K562 (cell line): ENCODE measurements at regions not wholly inside any gene's neighbourhood (a gene's known extent, or its start where the extent isn't known, plus 50 kb on each side); places are given as distances from the start of the nearest gene placed in this dataset.

ENCODE experiments used
- ATAC-seq: fragments of 200-7000 bp; cut with Tn5 transposase; 3 replicates; pipeline ENCODE4 v1.9.1; 2020; ENCODE audit warnings: moderate library complexity
- BruUV-seq: library from RNA; stranded (reverse); fragments of 400-500 nt; replicated peaks from 2 replicates; lab custom pipeline; 2021; lab: Mats Ljungman, UMichigan
- CTCF ChIA-PET: fragments of 300-600 bp; formaldehyde crosslinking; extraction: SDS; loops from one replicate; lab custom pipeline; 2021; ENCODE audit warnings: low intra/inter-chr PET ratio; lab: Yijun Ruan, JAX
- POLR2A ChIA-PET: fragments of 300-600, 350-650 bp; sonication (Branson Sonifier 250); formaldehyde crosslinking; extraction: SDS; loops from one replicate; lab custom pipeline; 2021; ENCODE audit warnings: antibody characterized with exemption, inconsistent platforms; lab: Yijun Ruan, JAX
- DNase-seq, 4 experiments: peaks; one replicate each; pipeline versions ENCODE4 v3.0.0 to v3.0.0-alpha.2; 2011 to 2018; ENCODE audit warnings: low spot score in 3 of 4, mixed read lengths in 3 of 4; ENCODE audit errors: extremely low read depth in 1 of 4
- FAIRE-seq: peaks from 2 replicates; lab custom pipeline; 2011; peaks lifted over from hg19 to GRCh38; lab: Jason Lieb, UNC
- H2AFZ ChIP-seq: 2 replicates; pipeline ENCODE4 v1.6.0; 2011; ENCODE audit warnings: low read depth, low read length, control low read depth, inconsistent platforms
- H3K27ac ChIP-seq: fragments of 200-600 bp; 3 replicates; pipeline ENCODE4 v1.8.0; 2011; ENCODE audit warnings: low read depth, mild to moderate bottlenecking, control low read depth, inconsistent platforms, low read length, moderate library complexity, mixed read lengths; ENCODE audit errors: extremely low read depth
- H3K27me3 ChIP-seq, 2 experiments: fragments of 300-600 bp in 1 of 2; 2 replicates in 1 of 2; 3 replicates in 1 of 2; pipeline versions ENCODE4 v1.6.0 to v1.8.0; 2011; ENCODE audit warnings: inconsistent platforms in 2 of 2, low read length in 2 of 2, mild to moderate bottlenecking in 1 of 2, mixed read lengths in 1 of 2, moderate library complexity in 1 of 2; ENCODE audit not compliant: control insufficient read depth in 2 of 2, insufficient read depth in 2 of 2
- H3K36me3 ChIP-seq: fragments of 300-600 bp; 3 replicates; pipeline ENCODE4 v1.8.0; 2011; ENCODE audit warnings: mild to moderate bottlenecking, low read length, inconsistent platforms; ENCODE audit not compliant: control insufficient read depth, insufficient read depth
- H3K4me1 ChIP-seq, 2 experiments: fragments of 200-600 bp in 1 of 2; replicated peaks in 1 of 2; 2 replicates in 1 of 2; 3 replicates in 1 of 2; pipeline versions ENCODE4 v1.5.1 to v1.8.0; 2011; ENCODE audit warnings: inconsistent platforms in 2 of 2, low read length in 2 of 2, mild to moderate bottlenecking in 1 of 2, mixed read lengths in 1 of 2, moderate library complexity in 1 of 2; ENCODE audit not compliant: control insufficient read depth in 2 of 2, insufficient read depth in 2 of 2
- H3K4me2 ChIP-seq: 2 replicates; pipeline ENCODE4 v1.6.1; 2011; ENCODE audit warnings: low read length, control low read depth, inconsistent platforms, mixed read lengths; ENCODE audit not compliant: insufficient read depth
- H3K4me3 ChIP-seq: fragments of 200-600 bp; sonication (generic), shearing (Covaris generic); 2 replicates; pipeline ENCODE4 v1.5.1; 2016; ENCODE audit warnings: control low read depth, inconsistent platforms
- H3K79me2 ChIP-seq: fragments of 200-600 bp; 3 replicates; pipeline ENCODE4 v1.8.0; 2011; ENCODE audit warnings: low read length, inconsistent platforms; ENCODE audit not compliant: control insufficient read depth, insufficient read depth
- H3K9ac ChIP-seq, 2 experiments: 2 replicates each; pipeline versions ENCODE4 v1.6.0 to v1.6.1; 2011; ENCODE audit warnings: low read depth in 2 of 2, low read length in 2 of 2, control low read depth in 1 of 2, inconsistent platforms in 1 of 2, mild to moderate bottlenecking in 1 of 2, mixed read lengths in 1 of 2; ENCODE audit not compliant: insufficient read depth in 1 of 2
- H3K9me1 ChIP-seq: one replicate; pipeline ENCODE4 v1.6.0; 2011; ENCODE audit warnings: inconsistent platforms, mild to moderate bottlenecking, low read length, moderate library complexity; ENCODE audit not compliant: control insufficient read depth, insufficient read depth
- H3K9me3 ChIP-seq: replicated peaks from 2 replicates; pipeline ENCODE4 v1.5.1; 2011; ENCODE audit warnings: low read depth, low read length, inconsistent platforms; ENCODE audit not compliant: control insufficient read depth, insufficient read depth
- H4K20me1 ChIP-seq: replicated peaks from 2 replicates; pipeline ENCODE4 v1.6.1; 2011; ENCODE audit warnings: low read length, inconsistent platforms, mixed read lengths; ENCODE audit not compliant: control insufficient read depth, insufficient read depth
- CBX3 ChIP-seq, 2 experiments: IDR thresholded peaks; 1 replicate in 1 of 2; 2 replicates in 1 of 2; pipeline ENCODE4 v1.6.1; 2012; ENCODE audit warnings: inconsistent platforms in 2 of 2, low read length in 2 of 2, borderline replicate concordance in 1 of 2, control low read depth in 1 of 2
- CEBPG ChIP-seq, 3 experiments: fragments of 200-800 bp in 1 of 3; sonication (Bioruptor generic) in 1 of 3; sonication (generic) in 1 of 3; formaldehyde crosslinking in 1 of 3; IDR thresholded peaks in 2 of 3; conservative IDR thresholded peaks in 1 of 3; 2 replicates each; pipeline versions ENCODE4 v1.6.1 to v1.8.0; 2016 to 2022; ENCODE audit warnings: missing compliant biosample characterization in 2 of 3, missing genetic modification characterization in 2 of 3, mild to moderate bottlenecking in 1 of 3, missing genetic modification reagents in 1 of 3
- CHAMP1 ChIP-seq: fragments of 450-650 bp; IDR thresholded peaks from 2 replicates; pipeline ENCODE4 v1.6.1; 2016; ENCODE audit warnings: mild to moderate bottlenecking
- CHD1 ChIP-seq: fragments of 200-600 bp; sonication (generic); IDR thresholded peaks from one replicate; pipeline ENCODE4 v1.6.1; 2012; ENCODE audit warnings: mild to moderate bottlenecking, moderate library complexity, low read length, inconsistent platforms
- FIP1L1 ChIP-seq: fragments of 200-400 bp; formaldehyde crosslinking; IDR thresholded peaks from 2 replicates; pipeline ENCODE4 v1.6.1; 2018; ENCODE audit warnings: mild to moderate bottlenecking, low read depth, low read length; ENCODE audit not compliant: poor library complexity, severe bottlenecking
- FOXK1 ChIP-seq: sonication (generic); formaldehyde crosslinking; IDR thresholded peaks from 2 replicates; pipeline ENCODE4 v1.8.0; 2022; ENCODE audit warnings: missing genetic modification reagents, mild to moderate bottlenecking, borderline replicate concordance
- GMEB1 ChIP-seq: fragments of 250-450 bp; sonication (Bioruptor Pico); IDR thresholded peaks from 2 replicates; pipeline ENCODE4 v1.4.0; 2020; ENCODE audit warnings: mild to moderate bottlenecking
- MEF2D ChIP-seq: conservative IDR thresholded peaks from 2 replicates; pipeline ENCODE4 v1.6.1; 2016; ENCODE audit warnings: low read depth, missing genetic modification characterization, missing compliant biosample characterization
- NFIC ChIP-seq: fragments of 450-650 bp; IDR thresholded peaks from 2 replicates; pipeline ENCODE4 v1.6.1; 2017; ENCODE audit warnings: mild to moderate bottlenecking, inconsistent platforms
- NR2F6 ChIP-seq: fragments of 450-650 bp; formaldehyde crosslinking; IDR thresholded peaks from 2 replicates; pipeline ENCODE4 v1.4.0; 2020; ENCODE audit warnings: mild to moderate bottlenecking
- PKNOX1 ChIP-seq: fragments of 450-650 bp; IDR thresholded peaks from 2 replicates; pipeline ENCODE4 v1.6.1; 2016
- POLR3G ChIP-seq: IDR thresholded peaks from 2 replicates; pipeline ENCODE4 v1.6.1; 2011; ENCODE audit not compliant: insufficient read length, insufficient replicate concordance; ENCODE audit errors: extremely low read depth
- TGIF2 ChIP-seq: sonication (generic); formaldehyde crosslinking; IDR thresholded peaks from 2 replicates; pipeline ENCODE4 v1.8.1; 2022; ENCODE audit warnings: mild to moderate bottlenecking, missing genetic modification reagents, moderate library complexity
- ZBTB12 ChIP-seq: fragments of 250-450 bp; sonication (Bioruptor Pico); IDR thresholded peaks from 2 replicates; pipeline ENCODE4 v1.4.0; 2020
- ZFX ChIP-seq: sonication (generic); formaldehyde crosslinking; IDR thresholded peaks from 2 replicates; pipeline ENCODE4 v1.8.0; 2022; ENCODE audit warnings: mild to moderate bottlenecking, missing genetic modification reagents, moderate library complexity
- ZNF408 ChIP-seq: fragments of 250-450 bp; sonication (Bioruptor Pico); IDR thresholded peaks from 2 replicates; pipeline ENCODE4 v1.4.0; 2020; ENCODE audit warnings: low read depth, mild to moderate bottlenecking, moderate library complexity
- ZNF561 ChIP-seq: fragments of 450-650 bp; formaldehyde crosslinking; conservative IDR thresholded peaks from 2 replicates; pipeline ENCODE4 v1.4.0; 2020; ENCODE audit warnings: mild to moderate bottlenecking, moderate library complexity
- WGBS: fragments of 100-300 bp; shearing (Covaris generic); methylation state at CpG from one replicate; pipeline ENCODE4 v1.1.6; 2016; ENCODE audit warnings: low coverage, mixed read lengths; ENCODE audit not compliant: insufficient coverage; ENCODE audit errors: missing lambda C conversion rate; 5-methylcytosine and 5-hydroxymethylcytosine counted together
- in situ Hi-C: fragments of 300-500 bp; cut with MboI; formaldehyde crosslinking; loops from 4 replicates; pipeline ENCODE4 v1.15.0; 2018; ENCODE audit warnings: inconsistent platforms, mixed read lengths
- intact Hi-C: fragments of 100-400 bp; cut with micrococcal nuclease; formaldehyde crosslinking; loops from 2 replicates; pipeline ENCODE4 v1.14.2; 2022

GRCh38 chr16:51713502-51713901, 562.4 kb upstream of the SALL1 start:
- 0% methylated on average over 2 of the region's 2 CpGs for WGBS
- CTCF ChIA-PET: no interaction called here
- Histone ChIP-seq H3K27ac (no peak overlapping the region), H3K79me2 (no peaks in the 10 kb centered on the region)
- no peak for ATAC-seq
- DNase-seq: no peak
- TF ChIP-seq NR2F6 (CRISPR knock-in tag) (no peak), PKNOX1 (no peak), ZNF408 (CRISPR knock-in tag) (no peak), MEF2D (no peak), ZFX (CRISPR knock-in tag) (no peak), CBX3 (IDR thresholded peaks at IDR 0.05; ENCODE audit: borderline replicate concordance in 1 of 2, low read length in 2 of 2) (no peak), FIP1L1 (no peak), TGIF2 (CRISPR knock-in tag) (no peak), CHD1 (no peak), ZBTB12 (CRISPR knock-in tag) (no peak), CEBPG (CRISPR knock-in tag; IDR thresholded peaks at IDR 0.05) (no peak), CEBPG (tag; conservative IDR thresholded peaks at IDR 0.05 in 1 of 2, IDR thresholded peaks at IDR 0.05 in 1 of 2) (no peak), FOXK1 (CRISPR knock-in tag) (no peak), POLR3G (no peak), ZNF561 (no peak), NFIC (no peak), GMEB1 (CRISPR knock-in tag) (no peak), CHAMP1 (no peak)
- TF ChIP-seq, all 486 proteins: peak for 0
- no peaks in the 10 kb centered on the region for H3K9me3 ChIP-seq
- no peaks in the 10 kb centered on the region for H4K20me1 ChIP-seq
- POLR2A ChIA-PET: no interaction called here
- H3K4me1 ChIP-seq: no peaks in the 10 kb centered on the region
- no peaks in the 10 kb centered on the region for H3K27me3 ChIP-seq
- H2AFZ ChIP-seq: no peak overlapping the region
- BruUV-seq: no TSS peak
- no peak for FAIRE-seq
- intact Hi-C loops: no loop called here
- in situ Hi-C loops: no loop called here
- H3K4me3 ChIP-seq: no peak overlapping the region
- no peaks in the 10 kb centered on the region for H3K36me3 ChIP-seq
- no peaks in the 10 kb centered on the region for H3K9me1 ChIP-seq
- H3K9ac ChIP-seq: no peak overlapping the region
- no peak overlapping the region for H3K4me2 ChIP-seq
